ENCODE measurements at regions not wholly inside any gene's neighbourhood (a gene's known extent, or its start where the extent isn't known, plus 50 kb on each side); places are given as distances from the start of the nearest gene placed in this dataset.
"Not testable (repeated sequence)": the region's sequence is repeated elsewhere in the genome, so short reads cannot be mapped to it uniquely, and the experiment has no call there.

DNA sequence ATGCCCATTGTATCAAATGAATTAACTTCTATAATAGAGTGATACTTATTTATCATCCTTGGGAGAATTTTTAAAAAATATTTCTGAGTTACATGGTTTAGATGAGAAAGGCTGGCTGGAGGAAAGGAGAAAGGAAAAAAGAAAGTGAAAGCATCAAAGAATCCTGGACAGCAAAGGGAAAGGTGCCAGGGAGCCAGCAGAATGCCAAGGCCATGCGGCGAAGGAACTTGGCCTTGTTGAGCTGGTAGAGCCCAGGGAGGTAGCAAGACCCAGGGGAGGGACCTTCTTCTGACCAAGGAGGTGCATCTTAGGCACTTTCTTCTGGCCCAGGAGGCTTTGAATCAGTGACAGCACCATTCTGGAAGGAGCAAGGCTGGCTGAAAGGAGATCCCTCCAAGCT, 240.5 kb downstream of the ENC1 start:
- no peak for DNase-seq

DNA sequence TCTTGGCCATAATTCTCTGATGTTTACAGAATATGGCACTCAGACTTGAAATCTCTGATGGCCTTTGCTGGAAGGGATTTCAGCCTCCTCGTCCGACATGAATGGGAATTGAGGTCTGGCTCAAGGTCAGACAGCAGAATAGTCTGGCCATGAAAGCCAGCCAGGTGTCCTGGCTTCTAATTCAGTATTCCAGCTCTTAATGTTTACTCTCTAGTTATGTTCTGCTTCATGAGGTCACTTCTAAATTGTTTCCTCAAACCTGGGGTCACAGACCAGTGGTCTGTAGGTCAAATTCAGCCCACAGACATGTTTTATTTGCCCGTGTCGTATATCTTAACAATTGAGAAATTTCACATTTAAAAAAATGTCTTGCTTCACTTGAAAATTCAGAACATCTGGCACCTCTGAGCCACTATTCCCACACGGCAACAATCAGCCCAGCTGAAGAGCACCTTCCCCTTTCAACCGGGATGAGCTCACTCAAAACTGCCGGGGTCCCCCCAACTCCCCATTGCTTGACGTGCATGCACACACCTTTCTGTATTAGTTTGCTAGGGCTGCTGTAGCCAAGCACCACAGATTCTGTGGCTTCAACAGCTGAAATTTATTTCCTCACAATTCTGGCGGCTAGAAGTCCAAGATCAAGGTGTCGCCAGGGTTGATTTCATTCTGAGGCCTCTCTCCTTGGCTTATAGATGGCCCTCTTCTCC, 243.5 kb downstream of the ENC1 start:
- no peak for DNase-seq

DNA sequence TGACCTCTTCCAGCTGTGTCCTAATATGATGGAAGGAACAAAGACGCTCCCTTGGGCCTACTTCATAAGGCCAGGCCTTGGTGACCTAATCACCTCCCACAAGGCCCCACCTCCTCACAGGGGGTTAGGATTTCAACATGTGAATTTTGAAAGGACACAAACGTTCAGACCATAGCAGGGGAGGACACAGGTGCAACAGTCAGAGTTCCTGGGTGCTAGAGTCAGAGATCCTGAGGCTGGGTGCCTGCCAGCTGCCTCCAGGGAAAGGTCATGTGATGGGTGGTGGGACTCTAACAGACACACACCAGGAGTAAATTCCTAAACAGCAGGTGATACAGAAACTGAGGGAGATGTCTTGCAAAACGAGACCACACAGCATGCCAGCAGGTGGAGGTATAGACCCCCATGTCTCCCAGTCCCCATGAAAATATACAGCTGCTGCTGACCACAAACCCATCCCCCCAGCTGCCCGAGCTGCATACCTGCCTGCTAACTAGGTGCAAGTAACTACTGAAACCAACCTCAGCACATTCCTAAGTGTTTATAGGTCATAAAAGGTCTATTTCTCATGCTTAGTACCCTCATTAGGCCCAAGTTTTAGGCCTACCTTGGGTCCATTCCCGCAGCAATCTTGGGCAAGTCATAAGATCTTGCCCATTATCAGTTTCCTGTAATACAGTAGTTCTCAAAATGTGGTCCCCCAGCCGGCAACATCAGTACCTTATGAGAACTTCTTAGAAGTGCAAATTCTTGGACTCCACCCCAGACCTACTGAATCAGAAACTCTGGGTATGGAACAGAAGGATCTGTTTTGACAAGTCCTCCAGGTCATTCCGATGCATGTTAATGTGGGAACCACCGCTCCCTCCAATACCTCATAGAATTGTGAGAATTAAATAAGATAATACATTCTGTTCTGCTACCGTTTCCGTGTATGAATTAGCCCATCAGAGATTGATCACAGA, 245.3 kb downstream of the ENC1 start:
- DNase-seq = no peak

DNA sequence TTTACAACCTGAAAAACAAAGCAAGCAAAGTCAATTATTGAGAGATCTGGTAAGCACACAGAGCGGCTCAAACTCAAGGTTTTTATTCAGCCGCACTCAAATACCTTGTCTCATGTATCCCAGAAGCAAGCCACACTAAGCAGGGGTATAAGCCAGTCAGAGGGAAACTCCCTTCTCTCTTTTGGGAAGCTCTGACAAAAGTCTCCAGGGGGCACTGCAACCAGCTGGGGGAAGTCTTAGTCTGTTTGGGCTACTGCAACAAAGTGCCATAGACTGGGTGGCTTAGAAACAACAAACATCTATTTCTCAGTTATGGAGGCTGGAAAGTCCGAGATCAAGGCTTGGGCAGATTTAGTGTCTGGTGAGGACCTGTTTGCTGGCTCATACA, 246.0 kb downstream of the ENC1 start:
- no peak for DNase-seq

DNA sequence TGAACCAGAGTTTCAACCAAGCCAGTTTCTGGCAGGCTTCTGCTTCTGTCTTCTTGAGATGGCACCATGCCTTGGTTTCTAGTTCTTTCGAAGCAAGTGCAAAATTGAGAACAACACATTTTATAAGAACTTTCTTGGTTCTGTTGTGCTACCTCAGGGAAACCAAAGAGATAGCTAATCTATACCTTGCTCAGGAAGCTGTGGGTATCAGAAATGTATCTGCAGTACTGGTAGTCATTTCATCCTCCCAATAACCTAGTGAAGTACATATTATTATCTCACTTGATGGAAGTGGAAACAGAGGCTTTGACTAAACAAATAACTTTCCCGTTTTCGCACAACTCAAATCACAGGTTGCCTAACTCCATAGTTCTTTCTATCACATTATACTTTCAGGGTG, 246.6 kb downstream of the ENC1 start:
- no peak for DNase-seq

DNA sequence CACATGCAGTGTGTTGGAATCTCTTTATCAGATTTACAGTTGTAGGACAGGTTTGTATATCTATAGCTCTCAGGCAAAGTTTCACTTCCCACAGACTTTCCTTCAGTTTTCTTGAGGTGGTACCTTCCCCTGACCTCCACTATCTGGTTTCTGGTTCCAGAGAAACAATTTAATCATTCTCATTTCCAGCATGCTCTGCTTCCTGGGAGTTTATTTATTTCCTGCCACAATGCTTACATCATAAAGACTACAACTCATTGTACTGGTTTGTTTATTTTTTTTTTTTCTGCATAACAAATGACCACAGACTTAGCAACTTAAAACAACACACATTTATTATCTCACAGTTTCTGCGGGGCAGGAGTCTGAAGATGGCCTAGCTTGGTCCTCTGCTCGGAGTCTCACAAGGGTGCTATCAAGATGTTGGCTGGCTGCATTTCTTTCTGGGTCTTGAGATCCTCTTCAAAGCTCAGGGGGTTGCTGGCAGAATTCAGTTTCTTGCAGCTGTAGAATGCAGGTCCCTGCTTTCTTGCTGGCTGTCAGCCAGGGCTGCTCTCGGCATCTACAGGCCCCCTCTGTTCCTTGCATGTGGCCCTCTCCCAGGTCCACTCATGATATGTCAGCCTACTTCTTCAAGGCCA, 247.7 kb downstream of the ENC1 start:
- DNase-seq = no peak

DNA sequence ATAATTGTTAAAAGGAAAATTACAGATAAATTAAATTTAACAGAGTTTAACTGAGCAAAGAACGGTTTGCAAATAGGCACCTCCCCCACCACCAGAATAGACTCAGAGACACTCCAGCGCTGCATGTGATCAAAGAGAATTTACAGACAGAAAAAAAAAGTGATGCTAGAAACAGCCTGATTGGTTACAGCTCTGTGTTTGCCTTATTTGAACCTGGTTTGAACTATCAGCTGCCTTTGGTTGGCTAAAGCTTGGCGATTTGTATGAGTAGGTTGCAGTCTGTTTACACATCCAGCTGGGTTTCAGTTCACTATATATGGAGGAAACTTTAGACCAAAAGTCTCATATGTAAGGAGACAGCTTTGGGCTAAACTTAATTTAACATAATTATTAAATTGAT, 249.1 kb downstream of the ENC1 start:
- DNase-seq = no peak

DNA sequence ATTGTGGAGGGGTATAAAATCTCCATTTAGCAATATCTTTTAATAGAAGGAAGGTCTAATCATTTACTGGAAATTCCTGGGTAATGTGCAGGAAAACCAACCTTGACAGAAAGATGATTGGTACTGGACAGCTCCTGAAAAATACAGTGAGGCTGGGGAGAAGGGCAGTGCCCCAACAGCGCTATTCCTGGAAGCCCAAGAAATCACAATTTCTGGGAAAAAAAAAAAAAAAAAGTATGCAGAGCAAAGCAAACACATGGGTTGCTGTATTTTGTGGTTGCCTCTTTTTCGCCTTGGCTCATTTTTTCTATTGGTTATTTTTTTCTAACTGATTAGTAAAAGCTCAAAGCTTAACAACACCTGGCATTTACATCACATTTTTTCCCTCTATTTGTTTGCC, 249.7 kb downstream of the ENC1 start:
- DNase-seq = no peak

DNA sequence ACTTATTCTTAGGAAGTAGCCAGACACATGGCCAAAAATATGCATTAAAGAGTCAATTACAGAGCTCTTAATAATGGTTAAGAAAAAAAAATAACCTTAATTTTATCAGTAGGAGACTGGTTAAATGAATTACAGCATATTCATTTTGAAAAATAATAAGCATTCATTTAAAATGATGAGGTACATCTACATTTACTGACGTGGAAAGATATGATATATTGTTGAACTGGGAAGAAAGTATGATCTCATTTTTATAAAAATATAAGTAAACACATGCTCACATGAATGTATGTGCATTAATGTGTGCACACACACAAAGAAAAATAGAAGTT, 250.3 kb downstream of the ENC1 start:
- DNase-seq = no peak

DNA sequence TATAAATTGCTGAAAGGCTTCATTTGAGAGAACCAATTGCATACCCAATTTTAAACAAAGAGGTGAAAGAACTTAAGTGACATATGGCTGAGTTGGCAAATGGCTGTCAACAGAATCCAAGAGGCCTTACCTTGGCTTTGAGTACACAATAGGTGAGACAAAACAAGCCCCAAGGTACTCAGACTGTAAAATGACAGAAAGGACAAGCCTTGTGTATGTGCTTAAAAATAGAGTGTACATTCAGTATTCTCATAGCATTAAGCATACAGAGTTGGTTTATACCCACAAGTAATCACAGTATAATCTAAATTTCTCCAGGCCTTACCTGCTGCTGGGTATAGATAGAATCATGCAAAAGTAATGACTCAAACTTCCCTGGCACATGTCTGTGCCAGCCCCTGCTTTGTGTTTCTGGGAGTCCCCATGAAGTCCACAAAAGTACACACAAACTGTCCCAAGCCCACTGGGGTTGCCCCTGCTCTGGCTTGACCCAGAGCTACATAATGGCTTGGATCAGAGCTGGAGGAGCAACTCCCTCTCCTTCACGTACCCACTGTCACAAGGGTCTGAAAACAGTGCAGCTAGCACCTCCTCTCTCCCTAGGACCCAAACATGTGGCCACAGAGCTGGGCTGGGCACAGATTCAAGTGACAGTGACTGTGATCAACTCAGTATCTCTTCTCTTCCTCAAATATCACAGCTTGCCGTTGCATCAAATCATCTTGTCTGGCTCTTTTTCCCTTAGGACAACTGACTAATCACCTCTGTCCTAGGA, 250.8 kb downstream of the ENC1 start:
- no peak for DNase-seq

DNA sequence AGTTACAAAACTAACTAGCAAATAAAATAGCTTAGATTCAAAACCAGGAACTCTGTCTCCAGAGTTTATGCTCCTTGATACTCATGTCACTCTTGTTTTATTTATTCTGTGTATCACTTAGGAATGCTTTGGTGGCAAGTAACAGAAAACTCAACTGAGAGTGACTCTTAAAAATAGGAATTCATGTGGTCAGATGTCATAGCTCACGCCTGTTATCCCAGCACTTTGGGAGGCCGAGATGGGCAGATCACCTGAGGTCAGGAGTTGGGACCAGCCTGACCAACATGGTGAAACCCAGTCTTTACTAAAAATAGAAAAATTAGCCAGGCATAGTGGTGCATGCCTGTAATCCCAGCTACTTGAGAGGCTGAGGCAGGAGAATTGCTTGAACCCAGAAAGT, 252.1 kb downstream of the ENC1 start:
- not testable (repeated sequence) for DNase-seq

DNA sequence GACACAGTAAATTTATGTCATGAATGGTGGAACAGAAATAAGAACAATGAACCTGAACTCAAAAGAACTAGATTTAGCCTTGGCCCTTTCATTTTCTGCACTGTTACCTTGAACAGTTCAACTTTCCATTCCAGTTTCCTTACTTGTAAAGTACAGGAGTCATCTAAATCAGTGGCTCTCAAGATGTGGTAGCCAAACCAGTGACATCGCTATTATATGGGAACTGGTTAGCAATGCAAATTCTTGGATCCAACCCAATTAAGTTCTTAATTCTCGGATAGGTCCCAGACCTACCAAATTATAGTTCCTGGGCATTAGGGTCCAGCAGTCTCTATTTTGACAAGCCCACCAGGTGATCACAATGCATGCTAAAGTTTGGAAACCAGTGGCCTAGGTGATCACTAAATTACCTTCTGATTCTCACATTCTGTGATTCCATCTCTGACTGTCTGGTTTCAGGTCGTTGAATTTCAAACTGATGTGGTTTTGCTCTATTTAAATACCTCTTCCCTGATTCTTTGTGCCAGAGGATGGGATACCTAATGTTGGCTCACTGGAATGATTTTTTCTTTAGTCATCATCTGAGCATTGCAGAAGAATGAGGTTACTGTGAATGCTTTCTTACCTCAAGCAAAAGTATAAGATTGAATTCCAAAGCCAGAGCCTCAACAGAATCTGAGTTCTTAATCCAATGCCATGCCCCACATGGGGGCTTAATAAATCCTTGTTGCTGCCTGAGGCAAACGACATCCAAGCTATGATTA, 253.8 kb downstream of the ENC1 start:
- DNase-seq = no peak

DNA sequence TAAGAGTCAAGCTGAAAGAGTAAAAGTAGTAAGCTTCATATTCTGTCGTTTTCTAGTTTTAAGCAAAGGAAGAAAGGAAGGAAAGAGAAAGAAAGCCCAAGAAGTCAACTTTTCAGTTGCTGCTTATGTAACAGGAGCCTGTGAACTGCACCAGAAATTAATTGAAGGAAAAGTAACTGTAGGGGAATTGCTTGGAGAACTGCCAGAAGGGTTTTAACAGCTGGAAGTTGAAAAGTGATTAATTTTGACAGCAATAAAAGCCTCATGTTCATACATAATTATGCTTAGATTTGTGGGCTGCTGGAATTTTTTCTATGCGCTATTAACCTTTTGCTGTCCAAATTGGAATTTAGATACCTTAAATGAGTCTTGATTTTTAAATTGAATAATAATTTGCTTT, 255.7 kb downstream of the ENC1 start:
- peak; percentile 66 for DNase-seq

DNA sequence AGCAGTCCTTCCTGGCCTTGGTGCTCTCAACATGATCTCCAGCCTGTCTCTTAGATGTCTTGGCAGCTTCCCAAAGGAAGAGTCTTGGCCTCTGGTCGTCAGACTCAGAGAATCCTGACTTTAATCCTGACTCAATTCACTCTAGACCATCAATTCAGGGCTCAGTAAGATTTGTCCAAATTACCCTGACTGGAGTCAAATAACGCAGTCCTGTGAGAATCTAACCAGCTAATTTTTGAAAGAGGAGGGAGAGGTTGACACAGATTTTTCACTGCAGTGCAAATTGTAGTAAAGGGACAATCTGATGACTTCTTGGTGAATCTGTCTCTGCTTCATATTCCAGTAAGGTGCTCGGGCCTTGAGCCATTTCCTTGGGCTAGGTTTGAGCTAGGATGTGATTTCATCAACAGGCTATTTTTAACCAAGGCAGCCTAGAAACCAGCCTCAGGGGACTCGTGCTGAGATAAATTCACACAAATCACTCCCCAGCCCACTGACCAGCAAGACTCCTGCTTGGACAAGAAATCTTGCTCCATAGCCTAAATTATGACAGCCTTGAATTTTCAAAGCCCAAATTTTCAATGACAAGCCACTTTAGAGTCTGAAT, 257.4 kb downstream of the ENC1 start:
- DNase-seq = no peak

DNA sequence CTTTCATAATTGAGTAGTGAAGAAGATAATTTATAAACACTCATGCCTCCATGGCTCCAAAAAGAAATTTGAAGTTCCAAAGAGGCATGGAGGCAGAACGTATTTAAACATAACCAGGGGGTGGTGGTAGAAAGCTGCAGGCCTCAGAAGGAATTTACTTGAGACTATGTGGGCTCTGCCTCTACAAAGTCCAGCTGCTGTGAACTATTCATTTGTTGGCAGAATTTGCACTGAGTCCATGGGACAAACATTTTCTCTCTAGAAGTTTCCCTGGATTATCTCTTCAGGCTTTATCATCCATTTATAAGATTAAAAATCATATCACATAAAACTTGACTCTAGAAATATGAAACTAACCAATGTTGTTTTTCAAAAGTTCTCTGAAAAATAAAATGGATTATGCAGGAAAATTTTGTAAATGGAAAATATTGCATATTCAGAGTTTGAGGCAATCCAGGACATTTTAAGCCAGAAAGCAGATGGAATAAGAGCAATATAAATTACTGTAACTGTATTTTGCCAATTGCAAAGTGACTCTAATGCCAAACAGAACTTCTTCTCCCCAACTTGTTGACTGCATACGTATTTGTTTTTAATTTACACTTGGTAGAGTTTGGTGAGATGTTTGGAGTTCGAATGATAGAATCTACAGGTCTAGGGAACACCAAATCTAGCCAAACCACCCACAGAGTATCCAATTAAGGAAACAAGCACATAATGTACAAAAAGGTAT, 258.2 kb downstream of the ENC1 start:
- no peak for DNase-seq

DNA sequence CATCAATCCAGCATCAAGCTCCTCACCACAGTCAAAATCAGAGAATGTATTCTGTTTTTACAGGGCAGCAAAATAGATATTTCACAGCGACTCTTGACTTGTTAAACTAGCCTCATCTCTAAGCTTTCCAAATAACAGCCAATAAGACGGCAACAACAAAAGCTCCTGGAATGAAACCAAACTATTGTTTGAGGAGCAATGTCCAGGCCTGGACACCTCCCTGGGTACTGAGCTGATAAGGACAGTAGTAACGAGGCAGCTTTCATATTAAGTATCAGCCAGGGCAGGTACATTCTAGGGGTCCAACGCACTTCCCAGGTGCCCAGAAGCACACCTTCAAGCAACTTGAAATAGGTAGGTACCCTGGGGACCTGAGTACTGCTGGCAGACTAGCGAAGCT, 260.3 kb downstream of the ENC1 start:
- DNase-seq = no peak

DNA sequence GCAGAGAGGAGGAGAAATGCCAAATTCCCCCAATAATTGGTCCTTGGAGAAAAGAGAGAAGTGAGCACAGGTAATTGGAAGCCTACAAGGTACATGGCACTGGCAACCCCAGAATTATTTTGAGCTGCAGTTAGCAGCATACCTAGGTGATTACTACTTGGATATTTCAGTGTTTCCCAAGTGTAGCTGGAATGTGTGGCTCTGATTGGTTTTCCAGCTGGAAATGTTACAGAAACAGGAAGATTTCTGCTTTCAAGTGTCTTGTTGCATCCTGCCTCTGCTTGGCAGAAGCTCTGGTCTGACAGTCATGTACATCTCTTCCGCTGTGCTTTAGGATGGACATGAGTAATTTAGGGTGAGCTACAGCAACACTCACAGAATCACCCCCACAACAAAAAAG, 262.1 kb downstream of the ENC1 start:
- no peak for DNase-seq

DNA sequence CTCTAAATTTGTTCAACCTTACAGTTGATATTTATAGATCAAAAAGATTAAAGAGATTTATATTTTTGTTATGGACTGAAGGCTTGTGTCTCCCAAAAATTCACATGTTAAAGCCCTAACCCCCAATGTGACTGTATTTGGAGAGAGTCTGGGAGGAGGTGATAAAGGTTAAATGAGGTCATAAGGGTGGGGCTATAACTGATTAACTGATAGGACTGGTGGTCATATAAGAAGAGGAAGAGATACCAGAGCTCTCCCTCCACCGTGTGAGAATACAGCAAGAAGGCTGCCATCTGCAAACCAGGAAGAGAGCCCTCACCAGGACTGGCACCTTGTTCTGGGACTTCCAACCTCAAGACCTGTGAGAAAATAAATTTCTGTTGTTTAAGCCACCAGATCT, 264.3 kb downstream of the ENC1 start:
- DNase-seq = no peak

DNA sequence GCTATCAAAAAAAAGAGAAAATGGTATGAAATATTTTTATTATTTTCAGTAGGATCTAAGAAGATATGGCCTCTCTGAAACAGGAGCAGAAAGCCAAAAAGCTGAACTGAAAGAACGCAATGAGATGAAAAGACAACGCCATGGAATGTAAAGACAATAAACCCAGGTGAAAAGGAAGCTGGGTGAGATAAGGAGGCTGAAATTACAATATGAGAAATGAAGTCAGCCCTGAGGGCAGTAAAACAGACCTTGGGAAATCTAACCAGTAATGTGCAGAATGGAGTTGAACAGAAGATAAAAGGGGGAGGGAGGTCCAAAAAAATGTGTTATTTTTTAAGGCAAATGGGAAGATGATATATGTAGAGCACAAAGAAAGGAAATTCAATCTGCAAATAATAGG, 265.3 kb downstream of the ENC1 start:
- DNase-seq = no peak

DNA sequence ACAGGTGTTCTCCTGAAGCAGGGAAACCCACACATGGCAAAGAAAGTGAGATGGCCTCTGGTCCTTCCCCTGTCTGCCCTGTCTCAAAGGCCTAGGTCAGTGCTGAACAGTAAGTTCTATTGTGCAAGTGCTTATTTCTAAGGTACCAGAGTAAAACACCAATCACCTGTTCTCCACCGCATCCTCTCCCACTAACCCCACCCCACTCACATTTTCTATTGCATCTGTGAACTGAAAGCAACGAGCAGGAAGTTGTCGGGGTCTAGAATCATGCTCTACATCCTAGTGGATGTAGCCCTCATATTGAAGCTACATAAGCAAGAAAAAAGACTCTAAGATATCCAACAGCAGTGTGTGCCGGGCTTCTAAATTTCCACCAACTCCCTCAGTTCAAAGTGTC, 265.9 kb downstream of the ENC1 start:
- no peak for DNase-seq

DNA sequence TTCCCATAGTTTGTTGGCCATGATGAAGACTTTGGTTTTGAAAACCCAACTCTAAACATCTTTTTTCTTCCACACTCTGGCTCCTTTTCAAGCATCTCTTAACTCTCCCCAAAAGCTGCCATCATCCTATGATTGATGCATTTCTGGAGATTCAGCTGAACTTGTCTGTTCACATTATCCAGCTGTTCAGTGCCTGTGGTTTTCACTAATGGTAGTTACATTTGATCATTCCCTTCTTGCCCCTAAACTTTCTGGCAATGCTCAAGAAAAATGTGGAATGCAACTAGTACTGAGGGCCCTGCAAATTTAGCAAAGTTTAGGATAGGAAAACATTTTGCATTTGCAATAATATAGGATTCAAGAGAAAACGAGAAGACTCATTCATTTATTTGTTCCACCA, 267.5 kb downstream of the ENC1 start:
- DNase-seq = no peak
